ENCODE measurements at regions not wholly inside any gene's neighbourhood (a gene's known extent, or its start where the extent isn't known, plus 50 kb on each side); places are given as distances from the start of the nearest gene placed in this dataset.

GRCh38 chr2:106956416-106956815 is 70.4 kb upstream of the ST6GAL2 start:
- Mint-ChIP-seq H3K27ac (no peak overlapping the region), H3K4me3 (no peak overlapping the region), H3K36me3 (ENCODE audit: low read depth) (no peaks in the 10 kb centered on the region), H3K27me3 (ENCODE audit: insufficient read depth, low read depth, poor library complexity) (no peaks in the 10 kb centered on the region), H3K9me3 (no peaks in the 10 kb centered on the region), H3K4me1 (peaks cover 4% of the 10 kb centered on the region; the same call in 2 of the 3 replicates)
- TF ChIP-seq CREB1 (CRISPR knock-in tag; IDR thresholded peaks at IDR 0.05; ENCODE audit: low read depth) (no peak), ZNF114 (CRISPR knock-in tag; IDR thresholded peaks at IDR 0.05) (no peak), STAT1 (IDR thresholded peaks at IDR 0.05; ENCODE audit: unreplicated experiment) (no peak), EZH2phosphoT487 (IDR thresholded peaks at IDR 0.05; ENCODE audit: unreplicated experiment) (no peak)
- TF ChIP-seq, protein P1, sequence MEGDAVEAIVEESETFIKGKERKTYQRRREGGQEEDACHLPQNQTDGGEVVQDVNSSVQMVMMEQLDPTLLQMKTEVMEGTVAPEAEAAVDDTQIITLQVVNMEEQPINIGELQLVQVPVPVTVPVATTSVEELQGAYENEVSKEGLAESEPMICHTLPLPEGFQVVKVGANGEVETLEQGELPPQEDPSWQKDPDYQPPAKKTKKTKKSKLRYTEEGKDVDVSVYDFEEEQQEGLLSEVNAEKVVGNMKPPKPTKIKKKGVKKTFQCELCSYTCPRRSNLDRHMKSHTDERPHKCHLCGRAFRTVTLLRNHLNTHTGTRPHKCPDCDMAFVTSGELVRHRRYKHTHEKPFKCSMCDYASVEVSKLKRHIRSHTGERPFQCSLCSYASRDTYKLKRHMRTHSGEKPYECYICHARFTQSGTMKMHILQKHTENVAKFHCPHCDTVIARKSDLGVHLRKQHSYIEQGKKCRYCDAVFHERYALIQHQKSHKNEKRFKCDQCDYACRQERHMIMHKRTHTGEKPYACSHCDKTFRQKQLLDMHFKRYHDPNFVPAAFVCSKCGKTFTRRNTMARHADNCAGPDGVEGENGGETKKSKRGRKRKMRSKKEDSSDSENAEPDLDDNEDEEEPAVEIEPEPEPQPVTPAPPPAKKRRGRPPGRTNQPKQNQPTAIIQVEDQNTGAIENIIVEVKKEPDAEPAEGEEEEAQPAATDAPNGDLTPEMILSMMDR (conservative IDR thresholded peaks at IDR 0.05; ENCODE audit: low read depth in 2 of 2): no peak
- TF ChIP-seq, protein P2, sequence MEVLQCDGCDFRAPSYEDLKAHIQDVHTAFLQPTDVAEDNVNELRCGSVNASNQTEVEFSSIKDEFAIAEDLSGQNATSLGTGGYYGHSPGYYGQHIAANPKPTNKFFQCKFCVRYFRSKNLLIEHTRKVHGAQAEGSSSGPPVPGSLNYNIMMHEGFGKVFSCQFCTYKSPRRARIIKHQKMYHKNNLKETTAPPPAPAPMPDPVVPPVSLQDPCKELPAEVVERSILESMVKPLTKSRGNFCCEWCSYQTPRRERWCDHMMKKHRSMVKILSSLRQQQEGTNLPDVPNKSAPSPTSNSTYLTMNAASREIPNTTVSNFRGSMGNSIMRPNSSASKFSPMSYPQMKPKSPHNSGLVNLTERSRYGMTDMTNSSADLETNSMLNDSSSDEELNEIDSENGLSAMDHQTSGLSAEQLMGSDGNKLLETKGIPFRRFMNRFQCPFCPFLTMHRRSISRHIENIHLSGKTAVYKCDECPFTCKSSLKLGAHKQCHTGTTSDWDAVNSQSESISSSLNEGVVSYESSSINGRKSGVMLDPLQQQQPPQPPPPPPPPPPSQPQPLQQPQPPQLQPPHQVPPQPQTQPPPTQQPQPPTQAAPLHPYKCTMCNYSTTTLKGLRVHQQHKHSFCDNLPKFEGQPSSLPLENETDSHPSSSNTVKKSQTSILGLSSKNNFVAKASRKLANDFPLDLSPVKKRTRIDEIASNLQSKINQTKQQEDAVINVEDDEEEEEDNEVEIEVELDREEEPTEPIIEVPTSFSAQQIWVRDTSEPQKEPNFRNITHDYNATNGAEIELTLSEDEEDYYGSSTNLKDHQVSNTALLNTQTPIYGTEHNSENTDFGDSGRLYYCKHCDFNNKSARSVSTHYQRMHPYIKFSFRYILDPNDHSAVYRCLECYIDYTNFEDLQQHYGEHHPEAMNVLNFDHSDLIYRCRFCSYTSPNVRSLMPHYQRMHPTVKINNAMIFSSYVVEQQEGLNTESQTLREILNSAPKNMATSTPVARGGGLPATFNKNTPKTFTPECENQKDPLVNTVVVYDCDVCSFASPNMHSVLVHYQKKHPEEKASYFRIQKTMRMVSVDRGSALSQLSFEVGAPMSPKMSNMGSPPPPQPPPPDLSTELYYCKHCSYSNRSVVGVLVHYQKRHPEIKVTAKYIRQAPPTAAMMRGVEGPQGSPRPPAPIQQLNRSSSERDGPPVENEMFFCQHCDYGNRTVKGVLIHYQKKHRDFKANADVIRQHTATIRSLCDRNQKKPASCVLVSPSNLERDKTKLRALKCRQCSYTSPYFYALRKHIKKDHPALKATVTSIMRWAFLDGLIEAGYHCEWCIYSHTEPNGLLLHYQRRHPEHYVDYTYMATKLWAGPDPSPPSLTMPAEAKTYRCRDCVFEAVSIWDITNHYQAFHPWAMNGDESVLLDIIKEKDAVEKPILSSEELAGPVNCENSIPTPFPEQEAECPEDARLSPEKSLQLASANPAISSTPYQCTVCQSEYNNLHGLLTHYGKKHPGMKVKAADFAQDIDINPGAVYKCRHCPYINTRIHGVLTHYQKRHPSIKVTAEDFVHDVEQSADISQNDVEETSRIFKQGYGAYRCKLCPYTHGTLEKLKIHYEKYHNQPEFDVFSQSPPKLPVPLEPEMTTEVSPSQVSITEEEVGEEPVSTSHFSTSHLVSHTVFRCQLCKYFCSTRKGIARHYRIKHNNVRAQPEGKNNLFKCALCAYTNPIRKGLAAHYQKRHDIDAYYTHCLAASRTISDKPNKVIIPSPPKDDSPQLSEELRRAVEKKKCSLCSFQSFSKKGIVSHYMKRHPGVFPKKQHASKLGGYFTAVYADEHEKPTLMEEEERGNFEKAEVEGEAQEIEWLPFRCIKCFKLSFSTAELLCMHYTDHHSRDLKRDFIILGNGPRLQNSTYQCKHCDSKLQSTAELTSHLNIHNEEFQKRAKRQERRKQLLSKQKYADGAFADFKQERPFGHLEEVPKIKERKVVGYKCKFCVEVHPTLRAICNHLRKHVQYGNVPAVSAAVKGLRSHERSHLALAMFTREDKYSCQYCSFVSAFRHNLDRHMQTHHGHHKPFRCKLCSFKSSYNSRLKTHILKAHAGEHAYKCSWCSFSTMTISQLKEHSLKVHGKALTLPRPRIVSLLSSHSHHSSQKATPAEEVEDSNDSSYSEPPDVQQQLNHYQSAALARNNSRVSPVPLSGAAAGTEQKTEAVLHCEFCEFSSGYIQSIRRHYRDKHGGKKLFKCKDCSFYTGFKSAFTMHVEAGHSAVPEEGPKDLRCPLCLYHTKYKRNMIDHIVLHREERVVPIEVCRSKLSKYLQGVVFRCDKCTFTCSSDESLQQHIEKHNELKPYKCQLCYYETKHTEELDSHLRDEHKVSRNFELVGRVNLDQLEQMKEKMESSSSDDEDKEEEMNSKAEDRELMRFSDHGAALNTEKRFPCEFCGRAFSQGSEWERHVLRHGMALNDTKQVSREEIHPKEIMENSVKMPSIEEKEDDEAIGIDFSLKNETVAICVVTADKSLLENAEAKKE (CRISPR knock-in tag; IDR thresholded peaks at IDR 0.05): no peak
- TF ChIP-seq, protein P3, sequence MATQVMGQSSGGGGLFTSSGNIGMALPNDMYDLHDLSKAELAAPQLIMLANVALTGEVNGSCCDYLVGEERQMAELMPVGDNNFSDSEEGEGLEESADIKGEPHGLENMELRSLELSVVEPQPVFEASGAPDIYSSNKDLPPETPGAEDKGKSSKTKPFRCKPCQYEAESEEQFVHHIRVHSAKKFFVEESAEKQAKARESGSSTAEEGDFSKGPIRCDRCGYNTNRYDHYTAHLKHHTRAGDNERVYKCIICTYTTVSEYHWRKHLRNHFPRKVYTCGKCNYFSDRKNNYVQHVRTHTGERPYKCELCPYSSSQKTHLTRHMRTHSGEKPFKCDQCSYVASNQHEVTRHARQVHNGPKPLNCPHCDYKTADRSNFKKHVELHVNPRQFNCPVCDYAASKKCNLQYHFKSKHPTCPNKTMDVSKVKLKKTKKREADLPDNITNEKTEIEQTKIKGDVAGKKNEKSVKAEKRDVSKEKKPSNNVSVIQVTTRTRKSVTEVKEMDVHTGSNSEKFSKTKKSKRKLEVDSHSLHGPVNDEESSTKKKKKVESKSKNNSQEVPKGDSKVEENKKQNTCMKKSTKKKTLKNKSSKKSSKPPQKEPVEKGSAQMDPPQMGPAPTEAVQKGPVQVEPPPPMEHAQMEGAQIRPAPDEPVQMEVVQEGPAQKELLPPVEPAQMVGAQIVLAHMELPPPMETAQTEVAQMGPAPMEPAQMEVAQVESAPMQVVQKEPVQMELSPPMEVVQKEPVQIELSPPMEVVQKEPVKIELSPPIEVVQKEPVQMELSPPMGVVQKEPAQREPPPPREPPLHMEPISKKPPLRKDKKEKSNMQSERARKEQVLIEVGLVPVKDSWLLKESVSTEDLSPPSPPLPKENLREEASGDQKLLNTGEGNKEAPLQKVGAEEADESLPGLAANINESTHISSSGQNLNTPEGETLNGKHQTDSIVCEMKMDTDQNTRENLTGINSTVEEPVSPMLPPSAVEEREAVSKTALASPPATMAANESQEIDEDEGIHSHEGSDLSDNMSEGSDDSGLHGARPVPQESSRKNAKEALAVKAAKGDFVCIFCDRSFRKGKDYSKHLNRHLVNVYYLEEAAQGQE (IDR thresholded peaks at IDR 0.05; ENCODE audit: unreplicated experiment): no peak
- Histone ChIP-seq H3K4me3 (no peak overlapping the region), H2AFZ (no peak overlapping the region), H3K79me2 (replicated peaks; ENCODE audit: insufficient read depth) (no peaks in the 10 kb centered on the region), H3K4me1 (ENCODE audit: insufficient read depth) (no peaks in the 10 kb centered on the region), H3F3A (replicated peaks; ENCODE audit: low read depth) (no peaks in the 10 kb centered on the region), H3K4me2 (no peak overlapping the region), H3K27me3 (ENCODE audit: insufficient read depth) (no peaks in the 10 kb centered on the region), H3K27ac (ENCODE audit: low read depth) (no peak overlapping the region), H4K20me1 (replicated peaks; ENCODE audit: insufficient read depth) (no peaks in the 10 kb centered on the region), H3K9me2 (ENCODE audit: insufficient read depth) (no peaks in the 10 kb centered on the region), H3K36me3 (ENCODE audit: insufficient read depth) (no peaks in the 10 kb centered on the region)
- ATAC-seq (no peak), DNase-seq (ENCODE audit: low spot score) (no peak)
